Inferior parietal cortex (tissue), 1 donor: ENCODE measurements at regions not wholly inside any gene's neighbourhood (a gene's known extent, or its start where the extent isn't known, plus 50 kb on each side); places are given as distances from the start of the nearest gene placed in this dataset.
A peak's percentile ranks its signal among the peaks of the same experiment; 100 is the strongest.
"Not testable (repeated sequence)": the region's sequence is repeated elsewhere in the genome, so short reads cannot be mapped to it uniquely, and the experiment has no call there.

Experiments used
- DNase-seq: peaks from one replicate; pipeline ENCODE4 v3.0.0-alpha.2; 2016; ENCODE audit errors: extremely low spot score

DNA sequence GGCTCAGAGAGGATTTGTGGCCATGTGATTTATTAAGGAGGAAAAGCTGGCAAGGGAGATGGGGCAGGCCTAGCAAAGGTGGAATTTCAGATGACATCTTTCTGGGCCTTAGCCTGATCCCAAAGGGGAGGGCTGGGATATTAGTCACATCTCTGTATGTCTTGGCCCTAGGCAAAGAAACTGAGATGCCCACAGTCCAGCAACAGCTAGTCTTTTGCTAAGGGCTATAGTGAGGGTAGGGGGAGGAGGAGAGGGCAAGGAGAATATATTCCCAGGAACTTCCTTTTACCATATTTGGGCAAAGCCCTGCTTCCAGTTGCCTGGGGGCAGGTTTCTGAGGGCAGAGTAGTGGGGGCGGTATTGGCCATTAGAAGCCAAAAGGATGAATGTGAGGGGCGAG is 209.8 kb upstream of the NR3C2 start:
- DNase-seq: no peak

DNA sequence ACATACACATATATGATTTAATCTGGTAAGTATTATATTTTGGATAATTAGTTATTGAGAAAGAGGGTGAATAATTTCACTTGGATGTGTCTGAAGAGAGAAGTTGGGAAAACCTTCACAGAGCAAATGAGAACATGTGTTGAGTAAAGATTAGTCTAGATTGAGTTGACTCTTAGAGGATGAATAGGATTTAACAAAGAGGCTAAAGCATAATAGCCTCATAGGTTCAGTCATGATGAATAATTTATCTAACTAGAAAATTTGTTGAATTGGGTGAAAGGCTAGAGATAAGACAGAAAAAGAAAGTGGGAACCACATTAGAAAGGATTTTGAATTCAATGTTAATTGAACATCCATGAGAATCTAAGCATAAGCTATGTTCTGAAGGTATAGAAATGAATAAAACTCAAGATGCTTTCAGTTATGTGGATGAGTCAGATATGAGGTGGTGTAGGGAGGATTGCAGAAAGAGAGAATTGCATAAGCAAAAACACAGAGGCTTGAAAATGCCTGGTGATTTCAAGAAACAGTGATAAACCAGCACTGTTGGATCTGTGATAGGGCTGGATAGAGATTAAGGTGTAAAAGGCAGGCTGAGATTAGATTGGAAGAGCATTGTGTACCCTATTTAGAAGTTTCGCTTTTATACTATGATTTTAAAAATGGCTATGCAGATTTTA is 207.6 kb upstream of the NR3C2 start:
- DNase-seq: peak; percentile 11

- DNase-seq: no peak
Observed at GRCh38 chr4:148643851-148644250, 201.6 kb upstream of the NR3C2 start.

- DNase-seq: no peak
Observed at GRCh38 chr4:148642907-148643306, 200.7 kb upstream of the NR3C2 start.

- not testable (repeated sequence) for DNase-seq
Observed at GRCh38 chr4:148638079-148638478, 195.9 kb upstream of the NR3C2 start.

GRCh38 chr4:148637453-148637852 is 195.2 kb upstream of the NR3C2 start:
- not testable (repeated sequence) for DNase-seq

- DNase-seq: no peak
Observed at GRCh38 chr4:148634476-148634875, 192.3 kb upstream of the NR3C2 start.

DNA sequence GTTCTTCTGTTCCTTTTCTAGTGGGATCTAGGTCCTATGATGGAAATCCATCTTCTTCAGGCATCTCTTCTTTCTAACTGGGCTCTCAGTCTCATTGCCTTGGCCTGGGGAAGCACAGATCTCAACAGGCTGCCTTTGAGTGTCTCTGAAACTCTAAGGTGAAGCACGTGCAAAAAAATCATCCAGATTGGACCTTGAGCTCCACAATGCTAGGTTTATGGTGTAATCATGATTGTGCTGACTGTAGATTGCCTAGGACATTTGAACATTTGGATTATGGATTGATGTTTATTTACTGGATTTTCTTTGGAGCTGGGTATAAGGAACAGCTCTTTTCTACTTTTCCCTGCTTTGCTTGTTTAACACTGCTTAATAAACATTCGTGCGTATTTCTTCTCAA is 191.5 kb upstream of the NR3C2 start:
- no peak for DNase-seq

- DNase-seq: no peak
Observed at GRCh38 chr4:148632476-148632875, 190.3 kb upstream of the NR3C2 start.

- no peak for DNase-seq
Observed at GRCh38 chr4:148630051-148630450, 187.8 kb upstream of the NR3C2 start.

DNA sequence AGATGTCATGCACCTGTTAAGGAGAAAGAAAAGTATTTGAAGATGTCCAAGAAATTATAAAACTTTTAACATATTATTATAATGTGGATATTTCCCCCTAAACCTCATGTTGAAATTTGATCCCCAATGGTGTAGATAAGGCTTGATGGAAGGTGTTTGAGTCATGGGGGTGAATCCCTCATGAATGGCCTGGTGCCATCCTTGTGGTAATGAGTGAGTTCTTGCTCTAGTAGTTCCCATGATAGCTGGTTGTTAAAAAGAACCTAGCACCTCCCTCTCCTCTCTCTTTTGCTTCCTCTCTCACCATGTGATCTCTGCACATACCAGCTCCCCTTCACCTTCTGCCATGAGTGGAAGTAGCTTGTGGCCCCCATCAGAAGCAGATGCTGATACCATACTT is 176.6 kb upstream of the NR3C2 start:
- DNase-seq: no peak

- no peak for DNase-seq
Observed at GRCh38 chr4:148608968-148609367, 166.8 kb upstream of the NR3C2 start.

GRCh38 chr4:148598418-148599207 is 156.4 kb upstream of the NR3C2 start:
- DNase-seq: not testable (repeated sequence)

- DNase-seq: no peak
Observed at GRCh38 chr4:148589182-148589581, 147.0 kb upstream of the NR3C2 start.

DNA sequence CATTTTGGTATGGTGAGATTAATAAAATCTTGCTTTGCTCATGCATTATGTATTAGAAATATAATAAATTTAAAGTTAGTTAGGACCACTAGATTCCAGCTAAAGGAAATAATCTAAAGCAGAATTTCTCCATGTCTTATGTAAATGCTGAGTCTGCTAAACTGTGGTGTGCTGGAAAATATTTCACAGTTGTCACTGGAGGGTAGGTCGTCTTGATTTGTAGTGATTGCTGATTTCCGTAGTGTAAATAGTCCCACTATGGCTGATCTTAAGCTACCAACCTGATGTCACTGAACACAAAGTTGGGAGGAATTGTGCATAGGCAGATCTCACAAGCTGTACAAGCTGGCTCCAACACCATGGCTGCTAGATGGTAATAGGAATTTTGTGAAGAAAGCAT is 133.4 kb upstream of the NR3C2 start:
- DNase-seq: no peak

GRCh38 chr4:148574911-148575310 is 132.7 kb upstream of the NR3C2 start:
- no peak for DNase-seq

DNA sequence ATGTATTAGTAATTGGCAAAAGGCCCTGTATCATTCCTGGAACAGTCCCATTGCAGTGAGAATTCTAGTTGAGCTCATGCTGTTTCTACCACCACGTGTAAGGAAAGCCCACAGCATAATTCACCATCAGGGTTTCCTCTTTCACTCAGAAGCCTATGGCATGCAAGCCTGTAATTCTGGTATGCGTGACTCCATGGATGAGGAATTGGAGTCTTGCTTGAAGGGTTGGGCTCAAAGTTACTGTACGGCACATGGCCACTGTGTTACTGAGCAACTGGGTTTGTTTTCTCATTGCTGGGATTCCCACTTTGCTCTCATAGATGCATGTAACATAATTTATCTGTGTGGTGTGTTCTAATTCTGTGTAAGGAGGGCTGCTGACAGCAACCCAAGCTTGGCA is 132.3 kb upstream of the NR3C2 start:
- no peak for DNase-seq

GRCh38 chr4:148574066-148574465 is 131.9 kb upstream of the NR3C2 start:
- no peak for DNase-seq

DNA sequence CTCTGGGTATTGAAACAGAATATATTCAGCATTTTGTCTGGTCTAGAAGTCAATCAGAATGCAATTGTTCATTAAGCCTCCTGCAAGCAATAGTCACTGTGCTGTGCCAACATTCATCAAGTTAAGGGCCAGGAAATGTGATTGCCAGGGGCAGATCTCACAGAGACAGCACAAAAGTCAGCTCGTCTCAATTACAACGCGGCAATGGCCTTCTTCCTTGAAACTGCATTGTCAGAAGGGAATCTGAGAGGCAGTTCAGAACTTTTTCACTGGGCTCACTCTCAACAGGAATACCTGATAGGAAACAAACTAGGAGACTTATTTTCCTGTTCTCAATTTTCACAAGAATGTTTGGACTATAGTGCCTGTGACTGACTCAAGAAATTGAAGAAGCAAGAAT is 131.1 kb upstream of the NR3C2 start:
- no peak for DNase-seq

DNA sequence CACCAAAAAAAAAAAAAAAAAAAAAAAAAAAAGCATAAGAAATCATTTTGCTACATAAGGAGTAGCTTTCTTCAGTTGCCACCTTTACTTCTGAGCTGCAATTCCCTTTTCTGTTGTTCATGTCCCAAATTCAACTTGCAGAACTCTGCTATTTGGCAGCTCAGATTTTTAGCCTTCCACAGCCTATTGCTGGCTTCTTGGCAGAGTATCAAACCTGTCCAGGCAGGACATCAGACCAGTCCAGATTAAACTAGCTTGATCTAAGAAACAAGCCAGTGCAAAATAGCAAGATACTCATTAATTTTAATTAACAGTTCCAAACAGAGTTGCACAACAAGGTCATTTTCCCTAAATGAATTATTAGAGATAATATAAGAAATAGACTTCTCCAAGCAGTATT is 123.6 kb upstream of the NR3C2 start:
- DNase-seq: no peak

DNA sequence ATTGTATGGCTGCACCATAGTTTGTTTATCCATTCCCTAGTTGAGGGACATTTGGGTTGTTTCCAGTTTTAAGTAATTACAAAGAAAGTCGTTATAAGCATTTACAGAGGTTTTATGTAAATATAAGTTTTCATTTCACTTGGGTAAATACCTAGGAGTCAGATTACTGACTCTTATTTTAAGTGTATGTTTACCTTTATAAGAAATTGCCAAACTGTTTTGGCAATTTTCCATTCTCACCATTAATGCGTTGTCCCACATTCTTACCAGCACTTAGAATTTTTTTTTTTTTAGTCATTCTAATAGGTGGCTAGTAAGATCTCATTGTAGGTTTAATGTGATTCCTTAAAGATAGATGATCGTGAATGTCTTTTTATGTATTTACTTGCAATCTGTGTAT is 121.5 kb upstream of the NR3C2 start:
- no peak for DNase-seq

GRCh38 chr4:148561467-148561866 is 119.3 kb upstream of the NR3C2 start:
- no peak for DNase-seq

DNA sequence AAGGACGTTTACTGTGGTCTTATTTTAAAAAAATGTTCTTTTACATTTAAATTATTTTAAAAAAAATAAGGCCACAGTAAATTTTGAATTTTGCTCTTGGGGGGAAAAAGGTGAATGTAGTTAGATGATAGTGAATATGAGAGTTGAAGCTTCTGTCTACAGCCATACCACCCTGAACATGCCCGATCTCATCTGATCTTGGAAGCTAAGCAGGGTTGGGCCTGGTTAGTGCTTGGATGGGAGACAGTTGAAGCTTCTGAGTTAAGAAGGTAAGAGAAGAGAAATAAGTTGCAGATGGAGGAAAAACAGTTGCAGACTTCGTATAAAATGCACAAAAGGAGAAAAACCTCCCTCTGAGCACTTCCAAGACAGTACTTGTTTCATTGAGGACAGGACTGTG is 115.6 kb upstream of the NR3C2 start:
- DNase-seq: no peak
